DMS153 (cell line): ENCODE measurements at regions not wholly inside any gene's neighbourhood (a gene's known extent, or its start where the extent isn't known, plus 50 kb on each side); places are given as distances from the start of the nearest gene placed in this dataset.

Experiments used
- DNase-seq: peaks from one replicate; lab custom pipeline; 2025; lab: John Stamatoyannopoulos, UW

DNA sequence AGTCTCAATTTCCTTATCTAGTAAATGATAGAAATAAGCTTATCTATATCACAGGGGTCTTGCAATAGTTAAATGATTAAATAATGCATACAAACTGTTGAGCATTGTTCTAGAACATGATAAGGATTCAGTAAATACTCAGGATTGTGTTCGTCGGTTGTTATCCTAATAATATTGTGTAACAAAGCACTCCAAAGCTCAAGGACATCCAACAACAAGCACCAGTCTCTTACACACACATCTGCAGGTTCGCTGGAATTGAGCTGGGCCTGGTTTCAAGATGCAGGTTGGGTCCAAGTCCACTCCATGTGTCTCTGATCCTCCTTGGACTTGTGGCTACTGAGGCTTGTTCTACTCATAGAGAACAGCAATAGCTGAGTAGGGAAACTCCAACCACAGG is 74.1 kb upstream of the MC3R start:
- DNase-seq: no peak

DNA sequence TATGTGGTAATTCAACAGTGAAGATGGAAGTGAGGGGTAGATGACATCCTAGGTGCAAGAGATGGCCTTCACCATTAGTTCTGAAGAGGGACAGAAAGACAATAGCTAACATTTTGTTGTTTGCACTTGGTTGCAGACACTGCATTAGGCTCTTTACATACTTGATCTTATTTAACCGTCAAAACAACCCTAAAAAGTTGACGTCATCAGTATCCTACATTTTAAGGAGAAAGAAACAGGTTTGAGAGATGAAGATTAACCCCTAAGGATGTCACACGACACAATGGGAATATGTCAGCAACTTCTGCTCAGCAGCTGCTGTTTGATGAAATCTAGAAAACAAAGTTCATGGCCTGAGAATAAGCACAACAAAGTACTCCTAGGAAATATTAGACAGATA is 72.6 kb upstream of the MC3R start:
- no peak for DNase-seq

DNA sequence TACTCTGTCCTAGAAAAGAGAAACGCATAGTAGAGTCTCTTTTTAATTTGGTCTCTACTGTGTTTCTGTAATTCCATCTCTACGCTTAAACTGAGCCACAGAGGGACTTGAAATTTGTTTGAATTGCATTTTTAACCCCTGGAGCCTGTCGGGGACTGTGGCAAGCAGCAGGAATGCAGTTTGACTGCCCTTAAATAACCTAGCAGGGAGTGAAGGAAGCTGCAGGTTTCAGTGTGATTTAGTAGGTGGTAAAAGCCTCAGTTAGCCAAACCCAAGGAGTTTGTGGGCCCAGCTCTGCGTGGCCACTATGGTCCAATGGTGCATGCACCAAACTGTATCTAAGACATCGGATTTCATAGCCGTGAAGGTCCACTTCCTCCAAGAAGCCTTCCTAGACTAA is 70.3 kb upstream of the MC3R start:
- no peak for DNase-seq

GRCh38 chr20:56179051-56179450 is 69.5 kb upstream of the MC3R start:
- DNase-seq: no peak

GRCh38 chr20:56181583-56181982 is 66.9 kb upstream of the MC3R start:
- DNase-seq: no peak

DNA sequence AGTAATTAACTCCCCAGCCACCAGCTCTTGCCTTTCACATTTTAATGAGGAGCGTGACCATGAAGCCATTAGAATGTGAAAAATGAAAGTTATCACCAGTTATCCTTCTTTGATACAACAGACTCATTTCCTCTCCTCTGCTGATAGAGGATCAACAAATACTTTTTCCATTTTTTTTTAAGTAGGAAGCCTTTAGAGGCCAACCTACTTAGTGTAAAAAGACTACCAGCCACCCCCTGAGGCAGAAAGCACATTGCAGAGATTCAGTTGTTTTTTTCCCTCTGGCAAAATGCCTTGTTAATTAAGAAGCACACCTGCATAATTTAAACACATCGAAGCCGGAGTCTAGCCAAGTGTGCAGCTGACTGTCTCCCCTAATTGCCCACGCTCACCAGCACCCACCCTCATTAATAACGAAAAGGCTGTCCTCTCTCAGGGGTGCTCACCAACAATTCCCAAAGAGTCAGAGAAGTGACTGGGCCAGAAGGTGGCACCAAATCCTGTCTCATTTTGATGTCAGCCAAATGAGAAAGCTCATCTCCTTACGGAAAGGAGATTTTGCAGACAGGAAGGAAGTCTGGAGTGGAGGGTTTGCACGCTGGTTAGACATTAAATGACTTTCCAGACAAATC is 60.9 kb upstream of the MC3R start:
- DNase-seq: no peak

GRCh38 chr20:56194042-56194441 is 54.5 kb upstream of the MC3R start:
- no peak for DNase-seq

DNA sequence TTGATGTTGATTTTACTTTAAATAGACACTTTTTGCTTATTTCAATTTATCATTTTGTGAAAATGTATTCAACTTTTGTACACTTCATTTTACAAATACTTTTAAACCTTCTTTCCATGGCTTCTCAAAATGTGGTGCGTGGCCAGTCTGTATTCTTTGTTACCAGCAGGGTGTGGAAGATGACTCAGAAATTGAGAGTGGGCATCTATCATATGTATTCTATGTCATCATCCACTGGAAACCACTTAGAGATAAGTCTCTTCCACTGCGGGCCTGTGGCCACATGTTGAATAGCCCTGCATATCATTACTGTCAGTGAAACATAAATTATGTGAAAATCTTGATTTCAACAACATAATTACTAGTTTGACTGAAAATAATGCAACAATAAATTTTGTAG is 52.6 kb upstream of the MC3R start:
- no peak for DNase-seq
